Activated CD4-positive, alpha-beta T cell treated with anti-CD3 and anti-CD28 coated beads, Interleukin-2, amount 10 ng/mL, durations not matched to agents 7 days and 5 days (primary cell): ENCODE measurements at regions not wholly inside any gene's neighbourhood (a gene's known extent, or its start where the extent isn't known, plus 50 kb on each side); places are given as distances from the start of the nearest gene placed in this dataset.

Experiments used
- CTCF ChIA-PET: fragments of 350-600 bp; sonication (Branson Sonifier 250); formaldehyde crosslinking; loops from one replicate; lab custom pipeline; 2021; ENCODE audit warnings: antibody characterized with exemption; lab: Charles Lee
- POLR2A ChIA-PET: fragments of 350-600 bp; sonication (Branson Sonifier 250); formaldehyde crosslinking; loops from one replicate; lab custom pipeline; 2021; ENCODE audit warnings: antibody characterized with exemption; lab: Charles Lee
- DNase-seq: peaks from one replicate; pipeline ENCODE4 v3.0.0-alpha.2; 2020
- H3K27ac Mint-ChIP-seq: one replicate; pipeline ENCODE4 v1.8.0; 2021; ENCODE audit warnings: mild to moderate bottlenecking, moderate library complexity, mixed read lengths
- H3K27me3 Mint-ChIP-seq: one replicate; pipeline ENCODE4 v1.8.0; 2021; ENCODE audit warnings: mixed read lengths
- H3K36me3 Mint-ChIP-seq: one replicate; pipeline ENCODE4 v1.8.0; 2021; ENCODE audit warnings: low read depth, mixed read lengths
- H3K4me1 Mint-ChIP-seq: one replicate; pipeline ENCODE4 v1.8.0; 2021; ENCODE audit warnings: mixed read lengths
- H3K4me3 Mint-ChIP-seq: one replicate; pipeline ENCODE4 v1.8.0; 2021; ENCODE audit warnings: mild to moderate bottlenecking, moderate library complexity, mixed read lengths
- H3K9me3 Mint-ChIP-seq: one replicate; pipeline ENCODE4 v1.8.0; 2021; ENCODE audit warnings: mixed read lengths

DNA sequence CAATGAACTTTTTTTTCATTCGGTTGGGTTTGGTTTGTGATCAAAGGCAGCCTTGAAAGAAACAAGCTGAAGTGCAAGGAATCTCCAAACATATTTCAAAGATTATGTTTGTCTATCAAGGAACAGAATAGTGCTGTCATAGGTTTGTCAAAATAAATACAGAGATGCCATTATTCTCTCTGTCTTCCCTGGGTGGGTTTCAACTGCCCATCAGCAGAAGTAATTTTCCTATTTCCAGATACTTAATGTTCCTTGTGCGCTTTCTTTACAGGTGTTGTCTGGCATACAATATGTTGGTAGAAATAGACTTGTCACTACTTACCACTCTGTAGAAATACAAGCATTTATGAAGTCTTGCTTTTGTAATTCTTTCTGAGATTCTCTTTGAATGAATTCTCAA lies 294.9 kb downstream of the PDHA2 start:
- H3K4me1 Mint-ChIP-seq: no peaks in the 10 kb centered on the region
- CTCF ChIA-PET: no interaction called here
- no peak overlapping the region for H3K27ac Mint-ChIP-seq
- H3K9me3 Mint-ChIP-seq: no peaks in the 10 kb centered on the region
- no peaks in the 10 kb centered on the region for H3K36me3 Mint-ChIP-seq
- no peak overlapping the region for H3K4me3 Mint-ChIP-seq
- no peaks in the 10 kb centered on the region for H3K27me3 Mint-ChIP-seq
- no peak for DNase-seq
- POLR2A ChIA-PET: no interaction called here

DNA sequence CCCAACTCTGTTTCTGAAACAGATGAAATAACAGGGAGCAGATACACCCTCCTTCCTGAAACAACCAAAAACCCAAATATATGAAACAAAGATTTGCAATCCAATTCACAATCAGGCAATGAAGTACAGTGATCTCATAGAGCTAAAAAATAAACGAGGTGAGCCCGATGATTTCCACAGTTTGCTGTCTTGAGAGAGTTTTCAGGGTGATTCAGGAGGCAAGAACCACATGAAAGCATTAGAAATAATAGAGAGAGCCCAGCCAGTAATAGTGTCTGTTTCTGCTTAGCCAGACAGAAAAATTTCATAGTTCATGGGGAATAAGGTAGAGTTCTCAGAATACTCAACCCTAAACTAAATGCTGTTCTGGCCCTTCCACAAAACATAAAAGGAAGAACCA lies 296.2 kb downstream of the PDHA2 start:
- Mint-ChIP-seq H3K36me3 (no peaks in the 10 kb centered on the region), H3K4me1 (no peaks in the 10 kb centered on the region), H3K9me3 (no peaks in the 10 kb centered on the region), H3K27ac (no peak overlapping the region), H3K27me3 (no peaks in the 10 kb centered on the region), H3K4me3 (no peak overlapping the region)
- DNase-seq: no peak
- POLR2A ChIA-PET: no interaction called here
- CTCF ChIA-PET: no interaction called here

DNA sequence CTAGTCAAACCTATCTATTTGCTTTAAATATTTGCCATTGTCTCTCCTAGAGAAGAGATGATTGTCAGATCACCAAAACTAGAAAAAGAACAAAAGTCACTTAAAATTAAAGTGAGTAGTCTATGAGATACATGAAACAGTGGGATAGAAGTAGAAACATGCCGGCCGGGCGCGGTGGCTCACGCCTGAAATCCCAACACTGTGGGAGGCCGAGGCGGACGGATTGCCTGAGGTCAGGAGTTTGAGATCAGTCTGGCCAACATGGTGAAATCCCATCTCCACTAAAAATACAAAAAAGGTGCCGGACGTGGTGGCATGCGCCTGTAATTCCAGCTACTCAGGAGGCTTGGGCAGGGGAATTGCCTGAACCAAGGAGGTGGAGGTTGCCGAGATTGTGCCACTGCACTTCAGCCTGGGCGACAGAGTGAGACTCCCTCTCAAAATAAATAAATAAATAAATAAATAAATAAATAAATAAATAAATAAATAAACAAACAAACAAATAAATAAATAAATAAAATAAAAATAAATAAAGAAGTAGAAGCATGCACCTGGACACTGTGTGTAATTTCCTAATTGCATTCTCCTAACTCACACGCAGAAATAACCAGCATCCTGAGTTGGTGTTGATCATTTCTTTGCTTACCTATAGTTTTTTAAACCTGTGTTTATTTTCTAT lies 299.5 kb downstream of the PDHA2 start:
- no peaks in the 10 kb centered on the region for H3K9me3 Mint-ChIP-seq
- H3K4me3 Mint-ChIP-seq: no peak overlapping the region
- no peaks in the 10 kb centered on the region for H3K4me1 Mint-ChIP-seq

DNA sequence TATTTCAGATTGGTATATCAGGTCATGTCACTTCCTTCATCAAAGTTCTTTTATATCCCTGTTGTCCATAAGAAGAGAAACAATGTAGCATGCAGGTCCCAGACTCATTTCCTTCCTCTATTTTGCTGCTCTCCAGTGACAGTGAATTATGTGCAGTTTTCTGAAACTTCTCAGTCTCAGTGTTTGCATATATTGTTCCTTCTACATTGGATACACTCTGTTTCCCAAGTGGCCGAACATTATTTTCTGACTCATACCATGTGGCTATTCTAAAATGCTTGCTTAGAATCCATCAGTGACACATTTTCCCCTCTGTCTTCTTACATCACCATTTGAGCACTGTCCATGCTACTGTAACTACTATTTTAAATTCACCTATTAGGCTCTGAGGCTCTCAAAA lies 305.7 kb downstream of the PDHA2 start:
- no peak overlapping the region for H3K4me3 Mint-ChIP-seq
- CTCF ChIA-PET: no interaction called here
- H3K36me3 Mint-ChIP-seq: no peaks in the 10 kb centered on the region
- POLR2A ChIA-PET: no interaction called here
- no peaks in the 10 kb centered on the region for H3K9me3 Mint-ChIP-seq
- DNase-seq: no peak
- no peaks in the 10 kb centered on the region for H3K4me1 Mint-ChIP-seq
- H3K27me3 Mint-ChIP-seq: no peaks in the 10 kb centered on the region
- no peak overlapping the region for H3K27ac Mint-ChIP-seq

More for the DNA sequence above, 299.5 kb downstream of the PDHA2 start:
- ChIA-PET CTCF (no interaction called here), POLR2A (no interaction called here)
- Mint-ChIP-seq H3K27me3 (no peaks in the 10 kb centered on the region), H3K36me3 (no peaks in the 10 kb centered on the region), H3K27ac (no peak overlapping the region)
- DNase-seq: no peak

DNA sequence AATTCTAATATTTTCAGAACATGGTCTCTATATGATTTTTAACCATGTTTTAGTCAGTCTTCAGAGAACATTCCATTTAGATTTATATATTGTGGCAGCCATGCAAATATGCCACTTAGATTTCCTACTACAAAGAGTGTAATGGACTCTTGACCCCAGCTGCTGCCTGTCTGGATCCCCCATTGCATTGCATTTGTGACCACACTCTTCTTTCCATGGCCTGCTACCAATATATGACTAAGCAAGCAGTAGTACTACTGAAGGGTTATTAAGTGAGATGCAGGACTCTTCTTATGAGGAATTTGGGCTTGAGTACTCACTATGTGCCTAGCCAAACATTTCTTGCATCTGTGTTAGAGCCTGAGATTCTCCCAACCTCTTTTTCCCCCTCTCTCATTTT lies 306.8 kb downstream of the PDHA2 start:
- no peaks in the 10 kb centered on the region for H3K27me3 Mint-ChIP-seq
- no peaks in the 10 kb centered on the region for H3K4me1 Mint-ChIP-seq
- no peak overlapping the region for H3K4me3 Mint-ChIP-seq
- H3K27ac Mint-ChIP-seq: no peak overlapping the region
- no peak for DNase-seq
- CTCF ChIA-PET: no interaction called here
- H3K9me3 Mint-ChIP-seq: no peaks in the 10 kb centered on the region
- POLR2A ChIA-PET: no interaction called here
- no peaks in the 10 kb centered on the region for H3K36me3 Mint-ChIP-seq

DNA sequence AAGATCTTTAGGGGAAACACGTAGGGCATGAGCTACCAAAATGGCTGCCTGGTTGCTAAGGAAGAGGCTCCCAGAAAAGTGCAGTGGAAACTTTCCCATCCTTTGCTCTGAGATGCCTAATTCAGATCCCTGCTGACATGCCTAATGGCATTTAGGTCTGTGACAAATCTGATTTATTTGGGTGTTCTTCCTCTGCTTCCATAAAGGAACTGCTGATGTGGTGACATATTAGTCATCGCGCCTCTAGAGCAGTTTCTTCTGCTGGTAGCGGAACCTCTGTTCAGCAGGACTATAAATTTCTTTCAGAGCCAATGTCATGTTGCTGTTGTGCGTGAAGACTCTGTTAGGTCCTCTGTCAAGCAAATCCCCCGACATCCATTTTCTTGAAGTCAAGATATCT lies 310.0 kb downstream of the PDHA2 start:
- CTCF ChIA-PET: no interaction called here
- no peaks in the 10 kb centered on the region for H3K36me3 Mint-ChIP-seq

DNA sequence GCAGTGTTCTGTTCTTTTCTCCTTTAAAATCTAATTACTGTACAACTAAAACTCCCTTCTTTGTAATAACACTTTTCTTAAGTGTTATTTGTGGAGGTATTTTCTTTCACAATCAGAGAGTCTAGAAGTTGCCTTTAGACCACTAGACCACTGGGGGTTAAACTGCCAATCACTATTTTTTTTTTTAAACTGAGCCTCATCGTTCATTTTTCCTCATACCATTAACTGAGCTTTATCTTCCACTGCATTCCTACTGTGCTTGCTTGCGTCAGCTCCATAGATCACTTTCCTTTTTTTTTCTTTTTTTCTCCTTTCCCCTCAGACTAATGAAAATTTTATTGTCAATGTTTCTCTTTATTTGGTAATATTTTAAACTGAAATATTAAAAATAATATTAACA lies 310.6 kb downstream of the PDHA2 start:
- CTCF ChIA-PET: no interaction called here
- Mint-ChIP-seq H3K4me1 (no peaks in the 10 kb centered on the region), H3K27ac (no peak overlapping the region), H3K27me3 (no peaks in the 10 kb centered on the region), H3K4me3 (no peak overlapping the region), H3K36me3 (no peaks in the 10 kb centered on the region), H3K9me3 (no peaks in the 10 kb centered on the region)
- DNase-seq: no peak
- POLR2A ChIA-PET: no interaction called here

More for the DNA sequence above, 310.0 kb downstream of the PDHA2 start:
- Mint-ChIP-seq H3K4me3 (no peak overlapping the region), H3K9me3 (no peaks in the 10 kb centered on the region), H3K27me3 (no peaks in the 10 kb centered on the region), H3K4me1 (no peaks in the 10 kb centered on the region), H3K27ac (no peak overlapping the region)
- POLR2A ChIA-PET: no interaction called here
- DNase-seq: no peak

DNA sequence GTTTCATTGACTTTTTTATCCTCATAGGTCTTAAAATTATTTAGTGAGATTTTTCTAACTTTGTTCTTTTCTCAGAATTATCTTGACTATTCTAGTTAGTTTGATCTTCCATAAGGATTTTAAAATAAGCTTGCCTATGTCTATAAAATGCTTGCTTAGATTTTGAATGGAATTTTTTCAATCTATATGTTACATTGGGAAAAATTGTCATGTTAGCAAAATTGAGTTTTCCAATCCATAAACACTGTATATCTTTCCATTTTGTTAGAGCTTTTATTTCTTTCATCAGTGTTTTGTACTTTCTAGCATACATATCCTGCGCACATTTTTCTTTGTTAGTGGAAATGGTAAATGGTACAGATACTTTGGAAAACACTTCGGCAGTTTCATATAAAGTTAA lies 312.9 kb downstream of the PDHA2 start:
- Mint-ChIP-seq H3K36me3 (no peaks in the 10 kb centered on the region), H3K27me3 (no peaks in the 10 kb centered on the region), H3K9me3 (no peaks in the 10 kb centered on the region), H3K4me3 (no peak overlapping the region), H3K4me1 (no peaks in the 10 kb centered on the region), H3K27ac (no peak overlapping the region)
- ChIA-PET POLR2A (no interaction called here), CTCF (no interaction called here)
- no peak for DNase-seq

DNA sequence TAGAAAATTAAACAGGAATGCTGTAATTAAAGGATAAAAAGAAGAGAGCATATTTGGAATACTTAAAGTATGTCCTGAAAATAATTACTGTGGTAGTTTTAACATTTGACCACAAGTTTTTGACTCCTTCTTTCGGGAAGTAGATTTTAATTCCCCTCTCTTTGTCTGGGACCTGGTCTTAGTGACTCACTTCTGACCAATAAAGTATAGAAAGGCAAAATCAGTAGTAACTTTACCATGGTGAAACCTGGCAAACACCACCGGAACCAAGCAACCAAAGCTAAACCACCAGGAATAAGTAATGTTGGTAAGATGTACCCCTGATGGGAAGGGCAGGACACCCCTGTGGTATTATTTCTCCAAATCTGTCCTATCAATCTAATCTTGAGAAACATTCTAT lies 314.8 kb downstream of the PDHA2 start:
- no peaks in the 10 kb centered on the region for H3K9me3 Mint-ChIP-seq
- no peaks in the 10 kb centered on the region for H3K4me1 Mint-ChIP-seq
- no peaks in the 10 kb centered on the region for H3K27me3 Mint-ChIP-seq
- POLR2A ChIA-PET: no interaction called here
- H3K27ac Mint-ChIP-seq: no peak overlapping the region
- no peak overlapping the region for H3K4me3 Mint-ChIP-seq
- CTCF ChIA-PET: no interaction called here
- no peaks in the 10 kb centered on the region for H3K36me3 Mint-ChIP-seq
- DNase-seq: no peak

DNA sequence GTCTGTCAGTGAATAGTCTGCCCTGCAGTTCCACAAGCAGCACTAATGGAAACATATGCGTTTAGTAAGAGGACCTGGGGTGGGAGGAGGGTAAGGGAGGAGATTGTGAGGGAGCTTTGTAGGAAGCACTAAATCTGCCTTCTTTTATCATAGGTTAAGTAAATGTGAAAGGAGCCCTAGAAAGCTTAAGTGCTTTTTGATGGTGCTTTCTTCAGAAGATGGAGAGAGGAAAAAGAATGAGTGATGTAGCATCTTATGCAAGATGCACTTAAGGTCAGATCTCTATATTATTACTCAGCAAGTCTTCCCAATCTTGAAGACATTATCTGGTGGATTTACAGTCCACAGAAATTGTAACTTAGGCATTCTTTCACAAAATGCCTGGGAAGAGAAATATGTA lies 322.7 kb downstream of the PDHA2 start:
- Mint-ChIP-seq H3K36me3 (no peaks in the 10 kb centered on the region), H3K4me3 (no peak overlapping the region), H3K27ac (no peak overlapping the region), H3K4me1 (no peaks in the 10 kb centered on the region), H3K27me3 (no peaks in the 10 kb centered on the region), H3K9me3 (no peaks in the 10 kb centered on the region)
- POLR2A ChIA-PET: no interaction called here
- CTCF ChIA-PET: no interaction called here
- no peak for DNase-seq

DNA sequence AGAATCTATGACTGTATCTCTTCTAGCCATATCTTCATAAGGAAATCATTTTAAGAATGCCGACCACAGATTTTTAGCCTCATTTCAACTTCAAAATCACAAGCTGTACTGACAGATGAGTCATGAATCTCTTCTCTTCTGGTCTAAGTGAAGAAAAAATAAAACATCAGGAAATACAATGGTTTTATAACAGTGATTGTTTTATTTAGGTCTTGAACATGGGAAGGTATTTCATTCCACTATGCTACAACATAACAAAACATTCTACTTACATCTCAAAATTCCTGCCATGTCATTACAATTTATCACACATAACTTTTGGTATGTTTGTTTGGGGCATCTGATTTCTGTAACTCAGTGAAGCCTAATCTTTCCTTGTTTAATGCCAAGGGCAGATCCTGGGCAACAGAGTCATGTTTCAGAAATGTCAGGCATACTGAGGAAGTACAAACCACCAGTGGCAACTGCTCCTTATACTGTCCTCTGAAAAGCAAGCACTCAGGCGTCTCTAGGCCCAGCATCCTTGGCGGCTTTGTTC lies 325.0 kb downstream of the PDHA2 start:
- ChIA-PET CTCF (no interaction called here), POLR2A (no interaction called here)
- Mint-ChIP-seq H3K4me3 (no peak overlapping the region), H3K27me3 (no peaks in the 10 kb centered on the region), H3K36me3 (no peaks in the 10 kb centered on the region), H3K9me3 (no peaks in the 10 kb centered on the region), H3K4me1 (no peaks in the 10 kb centered on the region), H3K27ac (no peak overlapping the region)
- no peak for DNase-seq

DNA sequence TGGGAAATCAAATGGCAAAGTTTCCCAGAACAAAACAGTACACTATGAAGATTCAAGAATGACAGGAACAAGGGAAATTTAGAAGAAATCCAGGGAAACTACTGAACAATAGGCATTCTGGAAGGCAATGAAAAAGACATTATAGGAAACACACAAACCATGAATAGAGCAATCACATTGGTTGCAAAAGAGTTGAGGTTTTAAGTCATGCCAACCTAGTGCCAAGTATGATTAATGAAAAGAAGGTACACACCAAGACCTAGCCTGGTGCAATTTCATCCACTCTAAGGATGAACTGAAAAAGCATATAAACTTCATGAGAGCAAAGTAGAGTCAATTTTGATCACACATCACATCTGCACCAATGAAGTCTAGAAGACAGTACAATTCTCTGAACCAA lies 326.9 kb downstream of the PDHA2 start:
- H3K9me3 Mint-ChIP-seq: no peaks in the 10 kb centered on the region
- CTCF ChIA-PET: no interaction called here
- H3K27me3 Mint-ChIP-seq: no peaks in the 10 kb centered on the region
- POLR2A ChIA-PET: no interaction called here
- DNase-seq: no peak
- no peak overlapping the region for H3K4me3 Mint-ChIP-seq
- H3K36me3 Mint-ChIP-seq: no peaks in the 10 kb centered on the region
- H3K4me1 Mint-ChIP-seq: no peaks in the 10 kb centered on the region
- no peak overlapping the region for H3K27ac Mint-ChIP-seq

DNA sequence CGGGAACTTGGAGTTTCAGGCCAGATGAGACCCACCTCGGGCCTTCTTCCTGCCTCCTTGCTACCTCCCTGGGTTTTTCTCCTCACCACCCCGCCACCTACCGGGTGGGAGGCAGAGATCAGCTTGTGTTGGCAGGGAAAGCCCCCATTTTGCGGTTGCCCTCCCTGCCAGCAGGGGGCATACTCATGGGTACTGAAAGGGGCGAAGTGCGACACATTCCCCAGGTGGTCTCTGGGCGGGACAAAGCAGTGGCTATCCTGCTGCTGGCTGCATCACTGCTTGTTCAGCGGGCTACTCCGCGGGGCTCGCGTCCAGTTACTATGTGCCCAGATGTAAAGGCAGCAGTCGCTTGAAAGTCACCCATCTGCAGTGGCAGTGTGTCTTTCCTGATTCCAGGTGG lies 330.3 kb downstream of the PDHA2 start:
- POLR2A ChIA-PET: no interaction called here
- Mint-ChIP-seq H3K4me1 (no peaks in the 10 kb centered on the region), H3K27ac (no peak overlapping the region), H3K4me3 (no peak overlapping the region), H3K9me3 (no peaks in the 10 kb centered on the region), H3K36me3 (no peaks in the 10 kb centered on the region), H3K27me3 (no peaks in the 10 kb centered on the region)
- no peak for DNase-seq
- CTCF ChIA-PET: no interaction called here

DNA sequence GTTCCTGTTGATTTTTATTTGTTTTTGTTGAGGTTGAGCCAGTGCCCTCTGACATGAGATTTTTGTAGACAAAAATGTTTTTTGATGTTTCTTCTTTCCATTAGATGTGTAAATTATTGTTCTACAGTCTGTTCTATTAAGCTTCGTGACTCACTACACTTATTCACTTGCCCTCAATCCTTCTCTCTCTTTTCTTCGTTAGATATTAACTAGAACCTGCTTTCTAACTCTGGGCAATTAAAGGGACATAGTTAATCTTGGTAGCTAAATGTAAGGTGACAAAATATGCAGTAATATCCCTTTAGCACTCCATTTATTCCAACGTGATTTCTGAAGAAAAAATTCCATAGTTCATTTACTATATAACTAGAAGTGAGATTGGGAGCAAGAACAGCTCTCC lies 333.9 kb downstream of the PDHA2 start:
- Mint-ChIP-seq H3K4me1 (no peaks in the 10 kb centered on the region), H3K36me3 (no peaks in the 10 kb centered on the region), H3K27ac (no peak overlapping the region), H3K4me3 (no peak overlapping the region), H3K27me3 (no peaks in the 10 kb centered on the region), H3K9me3 (no peaks in the 10 kb centered on the region)
- CTCF ChIA-PET: no interaction called here
- POLR2A ChIA-PET: no interaction called here
- DNase-seq: no peak
